ENCODE measurements at regions not wholly inside any gene's neighbourhood (a gene's known extent, or its start where the extent isn't known, plus 50 kb on each side); places are given as distances from the start of the nearest gene placed in this dataset.

DNA sequence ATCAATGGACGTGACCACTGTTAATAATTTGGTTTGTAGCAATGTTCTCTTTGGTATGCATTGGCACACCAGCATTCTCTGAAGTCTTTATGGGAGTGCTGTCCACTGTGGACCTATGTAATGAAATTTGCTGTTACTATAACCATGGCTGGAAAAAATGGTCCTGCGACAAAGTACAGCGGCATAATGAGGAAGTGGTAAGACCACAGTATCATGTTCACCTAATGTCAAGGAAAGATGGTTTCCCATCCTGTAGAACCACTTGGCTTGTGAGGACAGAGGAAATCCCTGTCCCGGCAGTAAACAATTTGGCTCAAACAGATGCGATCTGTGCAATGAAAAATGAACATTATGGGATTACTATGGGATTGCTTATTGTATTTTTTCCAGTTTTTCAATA lies 173.9 kb upstream of the IVNS1ABP start:
- no peak overlapping the region for H3K4me3 ChIP-seq (ENCODE audit: low read depth in 1 of 2, low read length in 2 of 2)
- no peak overlapping the region for H2AFZ ChIP-seq (ENCODE audit: low read depth, low read length)
- ATAC-seq (ENCODE audit: insufficient read depth, low read depth), result no peak
- H3K79me2 ChIP-seq (ENCODE audit: insufficient read depth, low read length), result no peaks in the 10 kb centered on the region
- no peak overlapping the region for H3K27ac ChIP-seq (ENCODE audit: low read length)
- no peaks in the 10 kb centered on the region for H3K4me1 ChIP-seq (ENCODE audit: insufficient read depth, low read length)
- no peaks in the 10 kb centered on the region for H3K9me3 ChIP-seq (ENCODE audit: insufficient read depth, low read length, severe bottlenecking)
- no peak for DNase-seq
- H4K20me1 ChIP-seq (ENCODE audit: insufficient read depth, low read length), result no peaks in the 10 kb centered on the region
- peaks cover 4% of the 10 kb centered on the region for H3K27me3 ChIP-seq (ENCODE audit: insufficient read depth, low read length, poor library complexity)
- H3K9ac ChIP-seq (ENCODE audit: low read depth, low read length), result no peak overlapping the region
- TF ChIP-seq EZH2 (IDR thresholded peaks at IDR 0.05; ENCODE audit: borderline replicate concordance, low read depth, low read length, severe bottlenecking), result no peak
- TF ChIP-seq, protein P1, sequence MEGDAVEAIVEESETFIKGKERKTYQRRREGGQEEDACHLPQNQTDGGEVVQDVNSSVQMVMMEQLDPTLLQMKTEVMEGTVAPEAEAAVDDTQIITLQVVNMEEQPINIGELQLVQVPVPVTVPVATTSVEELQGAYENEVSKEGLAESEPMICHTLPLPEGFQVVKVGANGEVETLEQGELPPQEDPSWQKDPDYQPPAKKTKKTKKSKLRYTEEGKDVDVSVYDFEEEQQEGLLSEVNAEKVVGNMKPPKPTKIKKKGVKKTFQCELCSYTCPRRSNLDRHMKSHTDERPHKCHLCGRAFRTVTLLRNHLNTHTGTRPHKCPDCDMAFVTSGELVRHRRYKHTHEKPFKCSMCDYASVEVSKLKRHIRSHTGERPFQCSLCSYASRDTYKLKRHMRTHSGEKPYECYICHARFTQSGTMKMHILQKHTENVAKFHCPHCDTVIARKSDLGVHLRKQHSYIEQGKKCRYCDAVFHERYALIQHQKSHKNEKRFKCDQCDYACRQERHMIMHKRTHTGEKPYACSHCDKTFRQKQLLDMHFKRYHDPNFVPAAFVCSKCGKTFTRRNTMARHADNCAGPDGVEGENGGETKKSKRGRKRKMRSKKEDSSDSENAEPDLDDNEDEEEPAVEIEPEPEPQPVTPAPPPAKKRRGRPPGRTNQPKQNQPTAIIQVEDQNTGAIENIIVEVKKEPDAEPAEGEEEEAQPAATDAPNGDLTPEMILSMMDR (IDR thresholded peaks at IDR 0.05; ENCODE audit: borderline replicate concordance, extremely low read depth, low read length, poor library complexity, severe bottlenecking), result no peak
- no peak overlapping the region for H3K4me2 ChIP-seq (ENCODE audit: insufficient read depth, low read length)
- no peaks in the 10 kb centered on the region for H3K36me3 ChIP-seq (ENCODE audit: insufficient read depth, low read length)

DNA sequence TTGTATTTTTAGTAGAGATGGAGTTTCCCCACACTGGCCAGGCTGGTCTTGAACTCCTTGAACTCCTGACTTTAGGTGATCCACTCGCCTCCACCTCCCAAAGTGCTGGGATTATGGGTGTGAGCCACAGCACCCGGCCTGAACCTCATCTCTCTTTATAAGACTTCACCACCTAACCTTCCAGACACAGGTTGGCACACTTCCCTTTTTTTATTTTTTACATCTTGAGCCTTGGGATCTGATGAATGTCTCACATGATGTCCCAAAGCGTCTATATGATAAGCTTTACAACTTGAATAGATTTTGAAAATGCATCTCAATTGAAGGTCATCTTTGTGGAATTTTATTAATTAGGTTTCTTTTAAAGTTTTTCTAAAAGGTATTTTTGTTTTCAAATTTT lies 172.4 kb upstream of the IVNS1ABP start:
- H2AFZ ChIP-seq (ENCODE audit: low read depth, low read length), result no peak overlapping the region
- no peak overlapping the region for H3K27ac ChIP-seq (ENCODE audit: low read length)
- TF ChIP-seq EZH2 (IDR thresholded peaks at IDR 0.05; ENCODE audit: borderline replicate concordance, low read depth, low read length, severe bottlenecking), result no peak
- TF ChIP-seq, protein P1 (IDR thresholded peaks at IDR 0.05; ENCODE audit: borderline replicate concordance, extremely low read depth, low read length, poor library complexity, severe bottlenecking), result no peak
- no peak for ATAC-seq (ENCODE audit: insufficient read depth, low read depth)
- H3K9me3 ChIP-seq (ENCODE audit: insufficient read depth, low read length, severe bottlenecking), result no peaks in the 10 kb centered on the region
- H3K36me3 ChIP-seq (ENCODE audit: insufficient read depth, low read length), result no peaks in the 10 kb centered on the region
- H3K27me3 ChIP-seq (ENCODE audit: insufficient read depth, low read length, poor library complexity), result peaks cover 4% of the 10 kb centered on the region
- no peaks in the 10 kb centered on the region for H4K20me1 ChIP-seq (ENCODE audit: insufficient read depth, low read length)
- no peaks in the 10 kb centered on the region for H3K4me1 ChIP-seq (ENCODE audit: insufficient read depth, low read length)
- no peak overlapping the region for H3K4me2 ChIP-seq (ENCODE audit: insufficient read depth, low read length)
- no peaks in the 10 kb centered on the region for H3K79me2 ChIP-seq (ENCODE audit: insufficient read depth, low read length)
- DNase-seq, result no peak
- H3K9ac ChIP-seq (ENCODE audit: low read depth, low read length), result no peak overlapping the region
- no peak overlapping the region for H3K4me3 ChIP-seq (ENCODE audit: low read depth in 1 of 2, low read length in 2 of 2)

DNA sequence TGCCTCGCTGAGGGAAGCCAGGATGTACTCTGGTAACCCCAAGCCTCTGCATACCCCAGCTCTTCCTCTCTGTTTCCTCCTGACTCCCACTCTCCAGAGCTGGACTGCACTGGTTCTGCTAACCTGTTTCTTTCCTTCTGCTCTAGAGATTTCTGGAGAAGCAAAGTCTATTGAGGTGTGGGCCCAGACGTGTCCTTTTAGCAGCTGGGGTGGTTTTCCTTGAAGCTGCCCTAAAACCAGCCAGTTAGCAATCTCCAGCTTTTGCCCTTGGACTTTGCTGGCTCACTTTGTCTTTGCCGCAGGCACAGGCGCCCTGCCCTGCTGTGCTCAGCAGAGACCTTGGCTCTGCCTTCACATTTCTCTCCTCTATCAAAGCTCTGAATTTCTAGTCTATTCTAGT lies 171.8 kb upstream of the IVNS1ABP start:
- Histone ChIP-seq H3K9ac (ENCODE audit: low read depth, low read length) (no peak overlapping the region), H3K4me3 (ENCODE audit: low read depth in 1 of 2, low read length in 2 of 2) (no peak overlapping the region), H3K36me3 (ENCODE audit: insufficient read depth, low read length) (no peaks in the 10 kb centered on the region), H3K9me3 (ENCODE audit: insufficient read depth, low read length, severe bottlenecking) (no peaks in the 10 kb centered on the region), H3K4me1 (ENCODE audit: insufficient read depth, low read length) (no peaks in the 10 kb centered on the region), H3K4me2 (ENCODE audit: insufficient read depth, low read length) (no peak overlapping the region), H2AFZ (ENCODE audit: low read depth, low read length) (no peak overlapping the region), H3K79me2 (ENCODE audit: insufficient read depth, low read length) (no peaks in the 10 kb centered on the region), H3K27ac (ENCODE audit: low read length) (no peak overlapping the region), H3K27me3 (ENCODE audit: insufficient read depth, low read length, poor library complexity) (peaks cover 4% of the 10 kb centered on the region), H4K20me1 (ENCODE audit: insufficient read depth, low read length) (no peaks in the 10 kb centered on the region)
- no peak for ATAC-seq (ENCODE audit: insufficient read depth, low read depth)
- no peak for DNase-seq
- TF ChIP-seq EZH2 (IDR thresholded peaks at IDR 0.05; ENCODE audit: borderline replicate concordance, low read depth, low read length, severe bottlenecking), result no peak
- TF ChIP-seq, protein P1 (IDR thresholded peaks at IDR 0.05; ENCODE audit: borderline replicate concordance, extremely low read depth, low read length, poor library complexity, severe bottlenecking), result no peak

DNA sequence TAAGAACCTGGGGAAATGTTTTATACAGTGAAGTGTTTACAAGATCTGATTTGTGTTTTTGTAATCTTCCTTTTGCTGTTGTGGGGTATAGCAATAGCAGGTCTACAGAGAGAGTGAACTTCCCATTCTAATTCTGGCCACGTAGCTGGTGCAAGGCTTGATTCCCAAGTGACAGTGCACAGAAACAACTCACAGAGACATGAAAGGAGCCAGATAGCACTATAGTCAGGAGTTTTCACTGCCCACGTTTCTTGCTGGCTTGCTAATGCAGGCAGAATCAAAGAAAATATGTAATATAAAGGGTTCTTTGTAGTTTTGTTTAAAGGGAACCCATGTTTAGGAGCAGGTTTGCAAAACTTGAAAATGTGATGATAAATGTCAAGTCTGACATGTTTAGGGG lies 170.9 kb upstream of the IVNS1ABP start:
- no peak overlapping the region for H3K4me2 ChIP-seq (ENCODE audit: insufficient read depth, low read length)
- no peaks in the 10 kb centered on the region for H3K9me3 ChIP-seq (ENCODE audit: insufficient read depth, low read length, severe bottlenecking)
- H3K79me2 ChIP-seq (ENCODE audit: insufficient read depth, low read length), result no peaks in the 10 kb centered on the region
- no peak overlapping the region for H3K4me3 ChIP-seq (ENCODE audit: low read depth in 1 of 2, low read length in 2 of 2)
- no peaks in the 10 kb centered on the region for H3K4me1 ChIP-seq (ENCODE audit: insufficient read depth, low read length)
- no peak overlapping the region for H2AFZ ChIP-seq (ENCODE audit: low read depth, low read length)
- H3K36me3 ChIP-seq (ENCODE audit: insufficient read depth, low read length), result no peaks in the 10 kb centered on the region
- DNase-seq, result no peak
- no peak for ATAC-seq (ENCODE audit: insufficient read depth, low read depth)
- H3K27me3 ChIP-seq (ENCODE audit: insufficient read depth, low read length, poor library complexity), result peaks cover 4% of the 10 kb centered on the region
- no peak overlapping the region for H3K9ac ChIP-seq (ENCODE audit: low read depth, low read length)
- H4K20me1 ChIP-seq (ENCODE audit: insufficient read depth, low read length), result no peaks in the 10 kb centered on the region
- no peak overlapping the region for H3K27ac ChIP-seq (ENCODE audit: low read length)
- TF ChIP-seq EZH2 (IDR thresholded peaks at IDR 0.05; ENCODE audit: borderline replicate concordance, low read depth, low read length, severe bottlenecking), result no peak
- TF ChIP-seq, protein P1 (IDR thresholded peaks at IDR 0.05; ENCODE audit: borderline replicate concordance, extremely low read depth, low read length, poor library complexity, severe bottlenecking), result no peak
